Activated gamma-delta T cell treated with Interleukin-2 at 50 U/mL for 16 hours (primary cell): ENCODE measurements at regions not wholly inside any gene's neighbourhood (a gene's known extent, or its start where the extent isn't known, plus 50 kb on each side); places are given as distances from the start of the nearest gene placed in this dataset.

Experiments
- DNase-seq: peaks from one replicate; pipeline ENCODE4 v3.0.0-alpha.2; 2020

DNA sequence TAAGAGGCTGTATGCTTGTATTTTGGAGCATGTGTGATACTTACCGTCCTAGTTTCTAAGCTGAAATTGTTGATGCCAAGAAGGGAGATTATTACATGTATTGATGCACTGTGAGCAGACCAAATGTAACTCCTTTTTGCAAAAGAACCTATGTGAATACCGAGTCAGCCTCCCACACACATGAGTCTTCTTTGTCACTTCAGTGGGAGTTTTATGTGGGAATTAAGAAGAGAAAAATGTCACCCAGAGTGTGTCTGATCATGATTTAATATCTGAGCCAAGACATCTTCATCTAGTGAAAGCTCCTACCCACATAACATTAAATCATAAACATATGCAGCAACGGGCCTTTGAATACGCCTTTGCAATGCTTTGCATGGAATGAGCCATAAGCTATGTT, 380.3 kb upstream of the ACTBL2 start:
- DNase-seq, result no peak

DNA sequence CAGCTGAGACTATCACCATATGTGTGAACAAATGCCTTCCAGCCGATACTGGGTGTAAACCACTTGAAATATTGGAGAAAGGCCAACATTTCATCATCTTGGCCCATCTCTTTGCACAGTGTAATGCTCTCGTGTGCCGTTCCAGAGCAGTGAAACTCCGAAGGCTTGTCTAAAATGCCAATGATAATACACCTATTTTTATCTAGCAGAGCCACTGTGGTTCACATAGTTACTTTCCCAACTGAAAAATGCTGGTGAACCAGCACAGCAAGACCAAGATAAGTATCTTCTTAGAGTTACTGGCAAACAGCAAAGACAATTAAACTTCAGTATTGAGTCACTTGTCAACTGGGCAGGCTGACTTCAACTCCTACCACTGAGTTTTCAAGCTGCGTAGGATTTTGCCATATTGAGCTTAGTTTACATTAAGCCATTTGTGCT, 379.9 kb upstream of the ACTBL2 start:
- DNase-seq, result no peak

DNA sequence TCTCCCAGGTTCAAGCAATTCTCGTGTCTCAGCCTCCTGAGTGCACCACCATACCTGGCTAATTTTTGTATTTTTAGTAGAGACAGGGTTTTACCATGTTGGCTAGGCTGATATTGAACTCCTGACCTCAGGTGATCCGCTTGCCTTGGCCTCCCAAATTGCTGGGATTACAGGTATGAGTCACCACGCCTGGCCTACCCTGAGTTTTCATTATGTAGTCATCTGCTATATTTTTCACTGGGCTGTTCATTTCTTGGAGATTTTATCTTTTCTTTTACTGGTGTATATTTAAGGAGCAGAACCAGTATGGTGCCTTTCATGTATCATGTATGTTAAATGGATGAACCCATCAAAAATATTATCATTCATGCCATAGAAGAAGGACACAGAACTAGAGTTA, 377.0 kb upstream of the ACTBL2 start:
- no peak for DNase-seq

DNA sequence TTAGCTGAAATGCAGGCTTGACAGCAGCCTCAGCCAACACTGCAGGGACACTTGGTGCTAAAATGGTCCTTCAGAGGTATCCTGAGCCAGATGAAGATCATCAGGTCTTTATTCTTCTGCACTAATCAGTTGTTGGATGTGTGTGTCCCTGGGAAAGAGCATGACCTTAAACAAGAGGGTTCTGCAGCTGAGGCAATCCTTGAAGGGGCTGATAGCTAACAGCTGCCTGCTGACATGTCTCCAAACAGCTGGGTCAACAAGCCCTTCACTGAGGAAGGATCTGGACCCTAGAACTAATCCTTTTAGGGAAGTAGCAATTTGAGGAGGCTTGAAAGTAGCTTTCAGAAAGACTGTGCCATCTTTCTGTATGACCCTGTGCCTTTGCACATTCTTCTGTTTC, 376.3 kb upstream of the ACTBL2 start:
- DNase-seq, result no peak

DNA sequence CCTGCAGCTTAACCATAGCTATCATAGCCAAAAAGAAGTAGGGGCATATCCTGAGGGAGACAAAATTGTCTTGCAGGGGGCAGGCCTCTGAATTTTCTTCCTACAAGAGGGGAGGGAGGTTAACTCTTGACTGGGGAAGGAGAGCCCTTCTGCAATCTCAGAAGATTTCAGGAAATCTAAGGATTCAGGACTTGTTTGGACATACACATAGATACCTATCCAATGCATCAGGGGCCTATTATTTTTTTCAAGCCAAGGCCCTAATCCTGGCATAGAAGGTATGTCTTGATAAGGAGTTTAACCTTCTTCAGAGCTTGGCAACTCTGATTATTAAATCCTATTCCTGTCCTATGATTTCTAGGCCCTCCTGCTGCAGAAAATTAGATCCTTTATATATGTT, 375.1 kb upstream of the ACTBL2 start:
- DNase-seq, result no peak

DNA sequence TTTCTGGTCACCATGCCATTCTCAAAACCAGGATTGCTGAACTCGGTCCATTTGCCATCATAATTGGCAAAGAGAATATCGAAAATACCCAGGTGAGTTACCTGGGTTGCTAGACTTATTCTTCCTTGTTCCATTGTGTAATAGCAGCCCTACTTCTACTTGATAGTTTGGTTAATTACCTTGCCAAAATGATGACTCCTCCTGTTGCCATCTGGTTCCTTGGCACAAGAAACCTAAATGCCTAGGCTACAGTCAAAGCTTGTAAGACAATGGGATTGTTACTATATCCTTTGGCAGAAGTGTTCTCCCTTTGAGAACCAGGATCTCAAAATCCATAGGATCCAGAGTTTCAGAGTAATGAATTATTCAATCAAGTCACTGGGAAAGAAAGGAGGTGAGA, 373.2 kb upstream of the ACTBL2 start:
- no peak for DNase-seq

DNA sequence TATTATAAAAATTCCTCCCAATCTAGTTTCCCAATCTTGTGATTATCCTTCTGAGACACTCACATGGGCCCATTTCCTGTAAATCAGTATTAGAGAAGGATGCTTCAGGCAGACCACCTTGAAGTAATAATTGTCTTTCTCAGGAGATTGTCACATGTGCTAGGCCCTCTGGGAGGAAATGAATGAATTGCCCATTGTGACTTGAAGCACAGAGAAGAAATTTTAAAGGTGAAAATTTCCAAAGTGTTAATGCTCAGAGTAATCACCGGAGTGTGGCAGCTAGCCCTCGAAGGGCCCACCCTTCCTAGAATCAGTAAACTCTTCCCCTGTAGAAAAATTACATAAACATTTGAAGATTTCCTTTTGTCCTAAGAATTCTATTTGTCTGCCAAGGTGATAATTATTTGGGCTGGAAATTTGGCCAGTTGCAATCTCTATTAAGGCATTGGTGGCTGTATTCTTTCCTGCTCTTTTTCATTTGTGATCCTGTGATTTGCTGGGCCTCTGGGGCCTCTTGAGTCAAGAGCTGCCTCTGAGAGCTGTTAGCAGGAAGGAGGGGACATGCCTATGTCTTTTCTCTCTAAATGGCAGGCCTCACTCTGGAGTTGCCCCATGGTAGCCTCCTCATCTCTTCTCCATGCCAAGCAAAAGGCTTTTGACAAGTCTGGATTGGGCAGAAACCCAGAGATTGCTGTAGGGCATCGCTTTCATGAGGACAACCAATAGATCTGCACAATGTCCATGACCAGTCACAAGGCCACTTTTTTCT, 371.5 kb upstream of the ACTBL2 start:
- no peak for DNase-seq

DNA sequence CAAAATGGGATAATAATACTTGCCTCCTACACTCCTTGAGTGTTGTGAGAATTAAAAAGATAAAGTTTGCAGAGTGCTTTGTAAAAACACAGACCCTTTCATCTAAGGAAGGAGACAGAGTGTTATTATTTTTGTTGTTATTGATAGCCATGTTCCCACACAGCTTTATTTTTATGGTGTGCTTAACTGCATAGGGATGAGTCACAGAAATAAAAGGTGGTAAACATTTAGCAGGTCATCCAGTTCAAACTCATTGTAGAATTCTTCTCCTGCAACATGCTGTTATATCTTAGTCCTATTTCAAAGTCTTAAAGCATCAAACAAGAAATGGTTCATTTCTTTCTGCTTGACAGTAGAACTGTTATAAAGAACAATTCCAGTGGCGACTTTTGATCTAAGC, 367.5 kb upstream of the ACTBL2 start:
- DNase-seq, result no peak

DNA sequence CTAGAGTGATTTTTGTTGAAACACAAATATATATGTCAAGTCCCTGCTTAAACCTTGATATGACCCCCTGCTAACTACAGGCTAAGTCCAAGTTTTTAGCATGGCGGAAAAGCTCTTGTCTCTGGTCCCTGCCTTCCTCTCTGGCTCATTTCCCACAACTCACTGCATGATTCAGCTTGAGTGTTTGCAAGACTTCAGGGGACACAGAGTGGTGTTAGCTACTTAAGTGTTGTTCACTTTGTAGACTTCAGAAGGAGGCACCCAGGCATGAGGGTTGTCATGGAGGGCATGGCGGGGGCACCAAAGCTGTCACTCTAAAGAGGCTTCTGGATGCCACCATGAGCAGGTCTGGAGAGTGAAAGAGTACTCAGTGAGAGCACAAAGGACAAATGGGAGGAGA, 362.4 kb upstream of the ACTBL2 start:
- no peak for DNase-seq

DNA sequence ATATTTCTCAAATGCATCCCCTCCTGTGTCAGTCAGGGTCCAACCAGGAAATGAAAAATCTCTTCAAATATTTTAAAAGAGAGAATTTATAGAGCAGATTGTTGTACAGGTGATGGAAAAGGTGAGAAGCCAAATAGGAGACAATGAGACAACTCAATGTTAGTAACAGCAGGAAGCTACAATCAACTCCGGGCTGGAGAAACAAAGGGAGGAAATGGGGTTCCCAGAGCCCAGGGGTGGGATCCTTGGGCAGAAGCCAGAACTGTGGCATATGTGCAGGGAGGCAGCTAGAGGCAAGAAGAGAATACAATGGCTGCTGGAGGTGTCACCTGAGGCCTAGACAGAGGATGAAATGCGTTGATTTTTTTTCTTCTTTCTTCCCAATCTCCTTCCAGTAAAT, 361.8 kb upstream of the ACTBL2 start:
- DNase-seq, result no peak

DNA sequence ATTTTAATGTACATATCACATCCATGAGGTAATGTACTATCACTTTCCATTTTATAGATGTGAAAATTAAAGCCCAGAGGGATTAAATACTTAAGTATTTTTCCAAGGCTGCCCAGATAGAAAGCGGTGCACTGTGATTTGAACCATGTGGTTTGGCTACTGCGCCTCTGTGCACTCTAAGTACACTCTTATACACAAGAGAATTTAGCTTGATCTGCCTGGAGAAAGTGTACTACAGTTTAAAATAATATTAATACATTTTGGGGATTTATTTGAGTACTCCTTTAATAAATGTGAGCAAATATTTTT, 360.4 kb upstream of the ACTBL2 start:
- DNase-seq, result no peak

DNA sequence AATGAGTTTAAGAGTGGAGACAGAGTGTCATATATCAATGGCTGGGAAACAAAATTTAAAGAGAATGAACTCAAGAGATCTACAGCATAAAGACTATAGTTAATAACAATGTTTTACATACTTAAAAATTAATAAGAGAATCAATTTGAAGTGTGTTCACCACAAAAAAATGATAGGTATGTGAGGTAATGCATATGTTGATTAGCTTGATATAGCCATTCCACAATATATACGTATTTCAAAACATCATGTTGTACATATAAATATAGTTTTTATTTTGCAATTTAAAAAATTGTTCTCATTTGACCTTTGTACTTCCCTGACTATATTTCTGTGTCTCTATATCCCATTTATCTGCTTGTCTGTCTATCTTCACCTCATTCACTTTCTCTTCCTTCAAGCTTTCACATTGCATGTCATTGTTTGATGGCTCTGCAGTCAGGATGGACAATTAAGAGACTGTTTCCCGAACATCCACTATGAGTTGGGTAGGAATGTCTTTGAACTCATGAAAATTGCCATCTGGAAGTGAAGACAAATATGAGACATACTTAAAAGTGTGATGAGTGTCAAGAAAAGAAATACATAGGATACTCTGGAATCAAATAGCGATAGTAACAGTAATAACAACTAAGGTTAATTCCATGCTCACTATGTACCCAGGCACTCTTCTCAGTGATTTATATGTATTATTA, 359.9 kb upstream of the ACTBL2 start:
- no peak for DNase-seq

DNA sequence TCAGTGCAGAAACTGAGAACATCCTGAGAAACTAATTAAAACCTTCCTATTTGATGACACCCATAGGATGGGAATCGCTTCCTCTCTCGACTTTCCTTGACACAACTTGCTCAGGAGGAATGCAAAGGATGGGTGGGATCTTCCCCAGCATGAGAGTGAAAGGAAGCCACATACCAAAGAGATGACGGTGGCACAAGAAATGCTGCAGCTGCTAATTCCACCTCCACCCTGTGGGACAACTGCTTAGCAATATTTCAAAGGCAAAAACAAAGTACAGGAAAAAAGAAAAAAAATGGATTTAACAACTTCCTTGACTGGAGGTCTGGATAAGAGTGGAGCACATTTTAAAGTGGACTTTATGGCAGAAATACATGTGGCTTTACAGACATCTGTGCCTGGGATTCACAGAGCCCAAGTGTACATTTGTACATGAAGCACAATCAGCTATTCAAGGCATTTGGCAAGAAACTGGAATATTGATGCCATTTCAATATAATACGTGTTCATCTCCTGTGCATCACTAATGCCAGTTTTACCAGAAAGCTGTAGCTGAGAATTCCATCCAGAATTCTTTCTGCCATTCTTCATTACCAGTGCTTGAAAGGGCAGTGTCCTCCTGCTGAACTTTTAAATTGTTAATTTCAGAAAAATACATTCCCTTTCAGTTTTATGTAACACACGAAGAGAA, 359.2 kb upstream of the ACTBL2 start:
- DNase-seq, result no peak

DNA sequence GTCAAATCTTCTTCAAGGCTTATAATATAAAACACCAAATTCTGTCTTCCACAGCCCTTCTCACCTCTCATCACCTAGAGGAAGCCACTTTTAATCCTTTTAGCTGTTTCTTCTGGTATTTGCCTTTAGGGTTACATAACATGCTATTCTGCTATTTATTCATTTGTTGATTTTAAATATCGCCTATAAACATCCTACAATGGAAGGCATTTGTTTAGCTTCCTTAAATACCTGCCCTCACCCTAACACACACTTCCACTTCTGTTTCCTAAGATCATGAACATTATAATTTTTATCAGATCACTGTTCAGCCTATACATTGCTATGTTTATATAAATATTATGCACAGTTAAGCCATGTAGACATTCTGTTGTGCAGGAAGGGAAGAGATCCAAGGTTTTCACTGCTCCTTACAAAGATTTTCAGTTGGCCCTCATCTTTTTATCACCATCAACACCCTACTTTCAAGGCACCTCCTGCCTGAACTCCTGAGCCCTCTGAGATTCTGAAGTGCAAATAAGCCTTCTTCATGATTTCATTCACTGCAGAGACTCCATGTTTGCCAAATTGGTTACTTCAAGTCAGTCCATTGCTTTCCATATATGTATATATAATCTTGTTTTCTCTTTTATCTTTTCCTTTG, 356.9 kb upstream of the ACTBL2 start:
- DNase-seq, result no peak

DNA sequence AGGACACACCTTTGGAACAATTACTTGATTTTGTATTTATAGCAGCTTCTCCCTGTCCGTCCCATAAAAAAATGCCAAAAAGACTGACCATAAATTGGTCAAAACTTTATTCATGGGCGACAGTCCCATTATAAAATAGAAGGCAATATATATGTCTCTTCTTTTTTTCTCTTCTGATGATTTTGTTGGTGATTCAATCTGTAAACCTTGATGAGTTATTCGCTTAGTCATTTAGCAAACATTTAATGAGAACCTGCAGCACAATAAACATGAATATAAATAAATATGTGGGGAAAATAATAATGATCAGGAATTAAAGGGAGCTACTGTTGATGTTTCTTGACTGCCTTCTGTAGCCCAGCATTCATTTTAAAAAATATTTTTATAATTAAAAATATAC, 356.4 kb upstream of the ACTBL2 start:
- DNase-seq, result no peak

DNA sequence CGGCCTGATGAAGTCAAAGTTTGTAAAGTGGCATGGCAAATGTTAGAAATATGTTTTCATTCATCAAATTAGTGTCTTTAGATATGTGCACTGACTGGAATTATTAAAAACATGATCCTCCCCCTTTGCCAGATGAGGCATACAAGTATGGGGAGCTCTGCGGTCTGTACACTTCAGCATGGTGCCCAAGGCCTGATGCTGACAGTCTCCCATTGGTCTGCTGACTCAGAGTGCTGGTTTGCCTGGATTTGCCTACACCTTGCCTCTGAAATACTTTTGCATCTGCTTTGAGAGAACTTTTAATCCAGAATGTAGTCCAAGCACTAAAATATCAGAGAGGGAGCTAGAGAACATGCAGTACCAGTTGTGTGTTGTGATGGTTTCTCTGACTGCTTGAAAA, 354.3 kb upstream of the ACTBL2 start:
- no peak for DNase-seq

DNA sequence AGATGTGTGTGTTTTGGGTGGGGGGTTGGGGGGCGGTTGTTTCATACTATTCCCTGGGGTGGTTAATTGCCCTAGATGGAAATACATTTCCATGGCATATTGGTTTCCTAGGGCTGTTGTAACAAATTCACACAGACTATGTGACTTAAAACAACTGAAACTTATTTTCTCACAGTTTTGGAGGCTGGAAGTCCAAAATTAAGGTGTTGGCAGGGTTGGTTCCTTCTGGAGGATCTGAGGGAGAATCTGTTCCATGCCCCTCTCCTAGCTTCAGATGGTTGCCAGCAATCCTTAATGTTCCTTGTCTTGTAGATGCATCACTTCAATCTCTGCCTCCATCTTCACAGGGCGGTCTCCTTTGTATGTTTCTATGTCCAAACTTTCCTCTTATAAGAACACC, 353.7 kb upstream of the ACTBL2 start:
- no peak for DNase-seq

DNA sequence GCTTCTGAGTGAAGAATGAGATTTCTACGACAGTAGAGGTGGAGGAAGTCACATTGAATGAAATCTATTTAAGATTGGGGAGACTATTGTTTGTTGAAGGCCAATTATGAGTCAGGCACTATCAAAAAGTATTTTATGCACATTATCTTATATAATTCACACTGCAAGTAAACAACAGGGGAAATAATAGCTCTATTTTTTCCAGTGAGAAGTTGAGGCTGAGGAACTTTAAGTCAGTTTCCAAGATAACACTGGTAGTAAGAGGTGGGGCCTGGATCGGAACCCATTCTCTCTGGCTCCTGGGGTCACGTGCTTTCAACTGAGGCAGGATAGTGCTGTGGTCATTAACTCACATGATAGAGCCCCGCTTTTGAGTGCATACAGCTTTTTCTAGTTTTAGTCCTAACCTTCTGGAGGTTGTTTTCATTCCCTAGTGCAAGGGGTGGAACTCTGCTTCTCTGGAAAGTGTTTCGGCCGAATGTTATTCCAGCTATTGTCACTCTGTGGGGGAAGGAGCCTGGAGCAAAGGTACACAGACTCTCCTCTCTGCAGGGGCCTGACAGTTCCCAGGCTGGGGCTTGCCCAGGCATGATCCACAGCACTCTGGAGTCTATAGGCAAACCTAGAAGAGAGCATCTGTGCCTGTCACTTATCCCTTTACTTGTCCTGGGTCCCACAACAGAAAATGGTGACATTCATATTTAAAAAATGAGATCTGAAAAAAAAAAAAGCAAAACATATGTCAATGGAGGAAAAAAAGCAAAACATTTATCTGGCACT, 352.4 kb upstream of the ACTBL2 start:
- DNase-seq, result no peak

DNA sequence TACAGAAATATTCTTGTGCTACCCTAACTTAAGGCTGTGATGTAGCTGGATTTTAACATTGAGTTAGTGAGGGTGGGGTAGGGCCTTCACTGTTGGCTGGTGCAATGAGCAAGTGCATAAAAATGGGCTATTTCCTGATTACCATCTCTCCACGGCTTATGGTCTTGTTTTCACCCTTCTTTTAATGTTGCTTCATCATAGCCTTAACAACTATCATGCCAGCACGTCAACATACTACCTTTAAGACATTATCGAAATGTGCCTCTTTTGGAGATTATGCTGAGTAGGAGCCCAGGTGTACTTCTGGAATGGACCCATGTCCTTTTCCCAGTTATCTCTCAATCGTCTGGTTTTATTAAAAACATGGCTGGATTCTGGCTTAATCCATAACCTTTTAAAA, 350.9 kb upstream of the ACTBL2 start:
- no peak for DNase-seq

DNA sequence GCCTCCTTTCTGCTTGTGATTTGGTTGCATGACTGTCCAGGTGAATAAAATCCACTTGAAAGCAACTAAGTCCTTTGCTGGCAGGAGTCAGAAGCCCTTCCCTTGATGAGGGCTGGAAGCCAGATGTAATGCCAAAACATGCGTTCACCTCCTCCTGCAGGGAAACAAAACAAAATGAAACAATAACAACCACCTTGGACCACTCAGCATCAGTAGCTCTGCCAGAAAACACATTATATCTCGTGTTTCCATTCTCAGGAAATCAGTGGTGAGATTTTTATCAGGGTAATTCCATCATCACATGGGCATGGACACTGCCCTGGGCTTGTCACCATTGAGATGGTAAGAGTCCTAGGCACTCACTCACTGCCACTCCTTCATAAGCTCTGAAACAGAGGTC, 350.3 kb upstream of the ACTBL2 start:
- no peak for DNase-seq

DNA sequence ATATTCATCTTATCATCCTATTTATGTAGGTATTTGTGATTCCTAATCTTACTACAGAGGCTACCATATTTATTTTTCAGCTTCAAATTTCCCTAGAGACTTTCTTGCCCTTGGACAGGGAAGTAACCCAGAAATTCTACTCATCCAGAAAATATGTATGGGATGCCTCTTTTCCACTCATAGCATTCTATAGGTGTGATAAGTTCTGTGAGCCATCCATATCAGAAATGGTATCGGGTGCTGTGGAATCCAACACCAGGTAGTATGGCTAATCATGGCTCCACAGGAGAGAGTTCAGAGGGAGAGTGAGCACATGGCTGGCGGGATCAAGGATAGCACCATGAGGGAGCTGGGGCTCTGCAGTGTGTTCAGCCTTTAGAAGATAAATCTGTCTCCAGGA, 349.3 kb upstream of the ACTBL2 start:
- DNase-seq, result no peak

DNA sequence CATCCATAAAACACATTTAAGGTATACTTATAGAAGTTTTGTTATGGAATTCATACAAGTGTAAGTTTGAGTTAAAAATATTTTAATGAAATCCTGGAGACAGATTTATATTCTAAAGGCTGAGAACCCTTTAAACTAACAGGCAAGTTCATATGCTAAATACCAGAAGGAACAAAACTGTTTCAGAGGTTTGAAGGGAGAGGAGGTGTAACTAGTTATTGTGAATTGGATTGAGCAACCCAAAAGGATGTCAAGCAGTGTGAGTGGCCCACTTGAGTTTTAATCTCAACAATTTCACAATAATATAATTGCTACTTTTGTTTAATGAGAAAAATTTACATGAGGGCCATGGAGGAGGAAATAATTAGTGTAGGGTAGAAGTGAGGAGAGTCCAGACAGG, 348.5 kb upstream of the ACTBL2 start:
- DNase-seq, result no peak

DNA sequence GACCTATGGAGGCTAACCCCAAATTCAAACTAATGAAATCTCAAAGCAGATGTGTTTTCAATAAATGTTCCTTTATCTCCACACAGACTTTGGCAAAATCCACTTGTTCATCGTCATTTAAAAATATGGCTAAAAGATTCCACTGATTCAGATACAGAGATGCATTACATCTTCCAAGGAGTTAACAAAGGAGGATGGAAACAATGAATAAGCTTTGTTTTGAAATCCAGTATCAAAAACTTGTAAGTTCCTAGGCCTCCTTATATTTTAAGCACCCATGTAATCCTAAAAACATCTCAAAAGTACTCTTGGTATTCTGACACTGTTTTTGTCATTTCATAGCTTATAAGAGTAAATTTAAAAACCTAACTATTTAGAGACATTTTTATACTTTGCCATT, 345.6 kb upstream of the ACTBL2 start:
- DNase-seq, result no peak
